Keratinocyte (primary cell): ENCODE measurements at regions not wholly inside any gene's neighbourhood (a gene's known extent, or its start where the extent isn't known, plus 50 kb on each side); places are given as distances from the start of the nearest gene placed in this dataset.

ENCODE experiments used
- CTCF ChIP-seq, 3 experiments: IDR thresholded peaks in 1 of 3; conservative IDR thresholded peaks in 1 of 3; optimal IDR thresholded peaks in 1 of 3; 2 replicates in 2 of 3; 3 replicates in 1 of 3; pipeline versions ENCODE3 to v1.5.1; 2011; ENCODE audit warnings: low read length in 3 of 3, mild to moderate bottlenecking in 3 of 3, moderate library complexity in 2 of 3, control low read depth in 1 of 3, inconsistent platforms in 1 of 3; ENCODE audit not compliant: insufficient read depth in 2 of 3; ENCODE audit errors: extremely low read depth in 1 of 3
- EZH2 ChIP-seq: IDR thresholded peaks from one replicate; pipeline ENCODE4 v1.6.1; 2012; ENCODE audit warnings: inconsistent platforms, mild to moderate bottlenecking, low read length, moderate library complexity

GRCh38 chr1:101120868-101121267, 95.3 kb upstream of the DPH5 start:
- TF ChIP-seq CTCF (optimal IDR thresholded peaks at IDR 0.05 in 1 of 3, IDR thresholded peaks at IDR 0.05 in 1 of 3, conservative IDR thresholded peaks at IDR 0.05 in 1 of 3; ENCODE audit: extremely low read depth in 1 of 3, insufficient read depth in 2 of 3, low read length in 3 of 3) (no peak), EZH2 (no peak)
